ENCODE measurements at regions not wholly inside any gene's neighbourhood (a gene's known extent, or its start where the extent isn't known, plus 50 kb on each side); places are given as distances from the start of the nearest gene placed in this dataset.

GRCh38 chr5:29697278-29697677 lies 1496.2 kb upstream of the CDH6 start:
- TF ChIP-seq POLR2A (IDR thresholded peaks at IDR 0.05; ENCODE audit: control extremely low read depth in 1 of 2, low read depth in 2 of 2, low read length in 2 of 2) (no peak), POLR2AphosphoS5 (IDR thresholded peaks at IDR 0.05; ENCODE audit: low read depth, low read length) (no peak), USF2 (IDR thresholded peaks at IDR 0.05; ENCODE audit: low read length) (no peak), HDAC6 (IDR thresholded peaks at IDR 0.05; ENCODE audit: low read depth, low read length) (no peak), CTCF (IDR thresholded peaks at IDR 0.05; ENCODE audit: control extremely low read depth in 1 of 3, insufficient read depth in 1 of 3, low read depth in 1 of 3, low read length in 3 of 3) (no peak), CEBPB (IDR thresholded peaks at IDR 0.05; ENCODE audit: low read depth, low read length) (no peak), NRF1 (IDR thresholded peaks at IDR 0.05; ENCODE audit: low read depth, low read length) (no peak), SRF (IDR thresholded peaks at IDR 0.05; ENCODE audit: low read depth, low read length) (no peak), EZH2 (IDR thresholded peaks at IDR 0.05; ENCODE audit: low read depth, low read length, severe bottlenecking) (no peak), EP300 (IDR thresholded peaks at IDR 0.05; ENCODE audit: borderline replicate concordance in 1 of 2, low read depth in 2 of 2, low read length in 2 of 2) (no peak)

Measured in H1 (cell line).